H1 (cell line): ENCODE measurements at regions not wholly inside any gene's neighbourhood (a gene's known extent, or its start where the extent isn't known, plus 50 kb on each side); places are given as distances from the start of the nearest gene placed in this dataset.
"Not testable (repeated sequence)": the region's sequence is repeated elsewhere in the genome, so short reads cannot be mapped to it uniquely, and the experiment has no call there.

ENCODE experiments used
- CTCF ChIA-PET: fragments of 300-600 bp; sonication (Branson Sonifier 250); formaldehyde crosslinking; loops from one replicate; lab custom pipeline; 2021; ENCODE audit not compliant: partially characterized antibody; lab: Charles Lee
- POLR2A ChIA-PET: fragments of 300-600 bp; sonication (Branson Sonifier 250); formaldehyde crosslinking; loops from one replicate; lab custom pipeline; 2021; ENCODE audit warnings: inconsistent platforms; ENCODE audit not compliant: partially characterized antibody; lab: Charles Lee
- DNase-seq, 2 experiments: peaks; one replicate each; pipeline versions ENCODE4 v3.0.0 to v3.0.0-alpha.2; 2010 to 2022; ENCODE audit warnings: low spot score in 2 of 2, low read depth in 1 of 2, mixed read lengths in 1 of 2
- FAIRE-seq: peaks from 2 replicates; lab custom pipeline; 2011; peaks lifted over from hg19 to GRCh38; lab: Jason Lieb, UNC
- H2AFZ ChIP-seq: 2 replicates; pipeline ENCODE4 v1.8.1; 2012; ENCODE audit warnings: low read length, inconsistent platforms
- H2AK5ac ChIP-seq: 2 replicates; pipeline ENCODE4 v1.6.1; 2013; ENCODE audit warnings: low read depth, low read length
- H2BK120ac ChIP-seq: replicated peaks from 2 replicates; pipeline ENCODE3; 2013; ENCODE audit warnings: low read depth, low read length, inconsistent platforms
- H2BK12ac ChIP-seq: 2 replicates; pipeline ENCODE4 v1.6.1; 2013; ENCODE audit warnings: low read depth, low read length
- H2BK15ac ChIP-seq: 2 replicates; pipeline ENCODE4 v1.6.1; 2013; ENCODE audit warnings: low read length
- H2BK20ac ChIP-seq: 2 replicates; pipeline ENCODE4 v1.6.1; 2013; ENCODE audit warnings: low read length
- H2BK5ac ChIP-seq: 2 replicates; pipeline ENCODE4 v1.6.1; 2013; ENCODE audit warnings: low read depth, low read length
- H3K14ac ChIP-seq: 2 replicates; pipeline ENCODE4 v1.6.1; 2013; ENCODE audit warnings: inconsistent platforms; ENCODE audit not compliant: insufficient read length
- H3K18ac ChIP-seq: 2 replicates; pipeline ENCODE4 v1.6.1; 2013; ENCODE audit warnings: low read length; ENCODE audit errors: extremely low read depth
- H3K23ac ChIP-seq: 2 replicates; pipeline ENCODE4 v1.6.1; 2013; ENCODE audit warnings: inconsistent platforms; ENCODE audit not compliant: insufficient read length
- H3K23me2 ChIP-seq: 2 replicates; pipeline ENCODE4 v1.6.1; 2013; ENCODE audit warnings: low read depth, low read length
- H3K27ac ChIP-seq: 2 replicates; pipeline ENCODE4 v1.6.1; 2011; ENCODE audit warnings: low read depth, low read length, inconsistent platforms
- H3K27me3 ChIP-seq, 4 experiments: replicated peaks in 1 of 4; 1 replicate in 1 of 4; 2 replicates in 3 of 4; pipeline versions ENCODE4 v1.6.1 to v1.8.1; 2011 to 2013; ENCODE audit warnings: low read length in 3 of 4, mild to moderate bottlenecking in 3 of 4, inconsistent platforms in 2 of 4, mixed read lengths in 2 of 4, moderate library complexity in 1 of 4; ENCODE audit not compliant: control insufficient read depth in 3 of 4, insufficient read depth in 3 of 4; ENCODE audit errors: extremely low read depth in 1 of 4
- H3K36me3 ChIP-seq, 4 experiments: 2 replicates each; pipeline versions ENCODE4 v1.6.1 to v1.8.1; 2011 to 2013; ENCODE audit warnings: mild to moderate bottlenecking in 4 of 4, low read length in 3 of 4, moderate library complexity in 2 of 4, control low read depth in 1 of 4, inconsistent platforms in 1 of 4; ENCODE audit not compliant: insufficient read depth in 4 of 4, control insufficient read depth in 2 of 4
- H3K4ac ChIP-seq: replicated peaks from 2 replicates; pipeline ENCODE3; 2013; ENCODE audit warnings: low read length, low read depth, mixed read lengths, inconsistent platforms; ENCODE audit not compliant: insufficient read length
- H3K4me1 ChIP-seq, 4 experiments: replicated peaks in 1 of 4; 1 replicate in 1 of 4; 2 replicates in 3 of 4; pipeline versions ENCODE4 v1.6.1 to v1.8.1; 2011 to 2013; ENCODE audit warnings: low read length in 3 of 4, inconsistent platforms in 2 of 4, mixed read lengths in 1 of 4; ENCODE audit not compliant: insufficient read depth in 4 of 4, control insufficient read depth in 3 of 4
- H3K4me2 ChIP-seq, 2 experiments: 2 replicates each; pipeline versions ENCODE4 v1.6.1 to v1.8.1; 2011 to 2013; ENCODE audit warnings: low read depth in 2 of 2, low read length in 2 of 2, control low read depth in 1 of 2, inconsistent platforms in 1 of 2, mild to moderate bottlenecking in 1 of 2; ENCODE audit not compliant: insufficient read depth in 1 of 2
- H3K4me3 ChIP-seq, 4 experiments: fragments of 200-600, 300-600 bp in 1 of 4; sonication (generic), shearing (Covaris generic), sonication (Bioruptor Twin) in 1 of 4; 2 replicates each; pipeline versions ENCODE4 v1.5.1 to v1.8.1; 2011 to 2016; ENCODE audit warnings: low read length in 4 of 4, low read depth in 3 of 4, control low read depth in 2 of 4, inconsistent platforms in 2 of 4, mild to moderate bottlenecking in 2 of 4, mixed read lengths in 1 of 4, moderate library complexity in 1 of 4; ENCODE audit not compliant: insufficient read depth in 2 of 4; ENCODE audit errors: extremely low read depth in 1 of 4
- H3K56ac ChIP-seq: replicated peaks from 2 replicates; pipeline ENCODE3; 2013; ENCODE audit warnings: low read depth, mild to moderate bottlenecking, mixed read lengths, low read length, inconsistent platforms; ENCODE audit not compliant: insufficient read length
- H3K79me1 ChIP-seq: 2 replicates; pipeline ENCODE4 v1.6.1; 2013; ENCODE audit warnings: low read depth, low read length, control low read depth
- H3K79me2 ChIP-seq, 2 experiments: 2 replicates each; pipeline versions ENCODE4 v1.6.1 to v1.8.1; 2012 to 2013; ENCODE audit warnings: low read length in 2 of 2, mild to moderate bottlenecking in 2 of 2, inconsistent platforms in 1 of 2; ENCODE audit not compliant: insufficient read depth in 2 of 2, control insufficient read depth in 1 of 2
- H3K9ac ChIP-seq, 4 experiments: replicated peaks in 1 of 4; 1 replicate in 1 of 4; 2 replicates in 3 of 4; pipeline versions ENCODE4 v1.6.1 to v1.8.1; 2011 to 2013; ENCODE audit warnings: low read depth in 3 of 4, low read length in 3 of 4, control low read depth in 2 of 4, mild to moderate bottlenecking in 2 of 4, moderate library complexity in 2 of 4, inconsistent platforms in 1 of 4; ENCODE audit errors: extremely low read depth in 1 of 4
- H3K9me3 ChIP-seq, 2 experiments: 2 replicates each; pipeline versions ENCODE4 v1.6.1 to v1.8.1; 2012 to 2013; ENCODE audit warnings: mild to moderate bottlenecking in 2 of 2, moderate library complexity in 2 of 2, control low read depth in 1 of 2, inconsistent platforms in 1 of 2, low read depth in 1 of 2, low read length in 1 of 2, mixed read lengths in 1 of 2; ENCODE audit not compliant: insufficient read depth in 2 of 2
- H4K20me1 ChIP-seq, 2 experiments: replicated peaks in 1 of 2; 2 replicates each; pipeline versions ENCODE3 to v1.8.1; 2011 to 2013; ENCODE audit warnings: inconsistent platforms in 2 of 2, low read length in 2 of 2, mild to moderate bottlenecking in 1 of 2; ENCODE audit not compliant: insufficient read depth in 2 of 2, control insufficient read depth in 1 of 2
- H4K5ac ChIP-seq: 2 replicates; pipeline ENCODE4 v1.6.1; 2013; ENCODE audit warnings: low read length, low read depth, mixed read lengths, inconsistent platforms; ENCODE audit not compliant: insufficient read length
- H4K8ac ChIP-seq: 2 replicates; pipeline ENCODE4 v1.8.0; 2013; ENCODE audit warnings: mild to moderate bottlenecking, moderate library complexity, low read length, inconsistent platforms; ENCODE audit not compliant: insufficient read depth; ENCODE audit errors: extremely low read depth
- H4K91ac ChIP-seq: replicated peaks from 2 replicates; pipeline ENCODE3; 2013; ENCODE audit warnings: low read length, mixed read lengths, inconsistent platforms; ENCODE audit not compliant: insufficient read length
- WGBS, 2 experiments: shearing (Covaris generic) in 1 of 2; methylation state at CpG; one replicate each; pipeline versions ENCODE4 v1.1.6 to v1.1.7; 2013 to 2015; ENCODE audit warnings: low lambda C conversion rate in 2 of 2, mixed read lengths in 2 of 2, inconsistent platforms in 1 of 2, low coverage in 1 of 2, missing lambda C conversion rate in 1 of 2; ENCODE audit not compliant: insufficient replicate concordance in 2 of 2, insufficient coverage in 1 of 2, insufficient read length in 1 of 2; ENCODE audit errors: extremely low coverage in 1 of 2, missing lambda C conversion rate in 1 of 2; 5-methylcytosine and 5-hydroxymethylcytosine counted together

GRCh38 chr15:81636064-81636463 is 262.1 kb upstream of the TMC3 start:
- H4K20me1 ChIP-seq, H4K91ac ChIP-seq, H4K5ac ChIP-seq, H3K23me2 ChIP-seq, H2AFZ ChIP-seq, H3K4me2 ChIP-seq, H3K27me3 ChIP-seq, H2BK15ac ChIP-seq, H2BK120ac ChIP-seq, H3K4me3 ChIP-seq, H3K36me3 ChIP-seq, H3K23ac ChIP-seq, H3K56ac ChIP-seq, POLR2A ChIA-PET, H3K79me1 ChIP-seq, H3K9me3 ChIP-seq, FAIRE-seq, H4K8ac ChIP-seq, H3K9ac ChIP-seq, H2BK20ac ChIP-seq, H3K27ac ChIP-seq, H3K18ac ChIP-seq, H2AK5ac ChIP-seq, H3K14ac ChIP-seq, CTCF ChIA-PET, H3K79me2 ChIP-seq, DNase-seq, H3K4ac ChIP-seq, H2BK12ac ChIP-seq, H2BK5ac ChIP-seq, H3K4me1 ChIP-seq: not testable (repeated sequence)
- 88% methylated on average over 2 of the region's 2 CpGs; no CpG with 5 or more reads in 1 of the 2 experiments for WGBS, 2 experiments
